Fibroblast of skin of right quadriceps (primary cell): ENCODE measurements at regions not wholly inside any gene's neighbourhood (a gene's known extent, or its start where the extent isn't known, plus 50 kb on each side); places are given as distances from the start of the nearest gene placed in this dataset.
"Not testable (repeated sequence)": the region's sequence is repeated elsewhere in the genome, so short reads cannot be mapped to it uniquely, and the experiment has no call there.

Experiments
- DNase-seq: peaks from one replicate; pipeline ENCODE4 v3.0.0-alpha.2; 2013

DNA sequence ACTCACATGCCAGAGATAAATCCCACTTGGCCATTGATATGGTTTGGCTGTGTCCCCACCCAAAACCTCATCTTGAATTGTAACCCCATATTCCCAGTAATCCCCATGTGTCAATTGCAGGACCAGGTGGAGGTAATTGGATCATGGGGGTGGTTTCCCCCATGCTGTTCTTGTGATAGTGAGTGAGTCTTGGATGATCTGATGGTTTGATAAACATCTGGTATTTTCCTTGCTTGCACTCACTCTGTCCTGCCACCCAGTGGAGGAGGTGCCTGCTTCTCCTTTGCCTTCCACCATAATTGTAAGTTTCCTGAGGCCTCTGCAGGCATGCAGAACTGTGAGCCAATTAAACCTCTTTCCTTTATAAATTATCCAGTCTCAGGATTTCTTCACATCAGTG, 50.4 kb upstream of the B3GAT2 start:
- not testable (repeated sequence) for DNase-seq

DNA sequence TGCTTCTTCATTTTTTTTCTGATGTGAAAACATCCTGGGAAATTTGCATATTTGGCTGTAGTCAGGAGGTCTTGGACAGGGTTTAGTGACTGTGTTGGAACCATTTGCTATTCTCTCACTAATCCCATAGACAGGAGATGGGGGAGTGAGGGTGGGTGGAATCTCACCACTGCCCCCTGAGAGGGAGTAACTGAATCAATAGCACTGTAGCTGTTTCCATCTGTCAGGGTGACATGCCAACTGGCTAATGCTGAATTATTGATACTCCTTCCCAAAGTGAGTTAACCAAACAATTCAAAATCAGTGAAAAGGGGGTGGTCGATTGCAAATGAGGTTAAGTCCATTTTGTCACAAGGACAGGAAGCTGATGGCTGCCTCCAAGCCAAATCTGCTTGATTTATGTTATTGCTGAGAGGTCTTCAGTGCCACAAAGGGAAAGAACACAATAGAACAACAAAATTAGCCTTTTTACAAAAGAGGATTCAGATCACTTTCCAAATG, 55.1 kb upstream of the B3GAT2 start:
- no peak for DNase-seq

DNA sequence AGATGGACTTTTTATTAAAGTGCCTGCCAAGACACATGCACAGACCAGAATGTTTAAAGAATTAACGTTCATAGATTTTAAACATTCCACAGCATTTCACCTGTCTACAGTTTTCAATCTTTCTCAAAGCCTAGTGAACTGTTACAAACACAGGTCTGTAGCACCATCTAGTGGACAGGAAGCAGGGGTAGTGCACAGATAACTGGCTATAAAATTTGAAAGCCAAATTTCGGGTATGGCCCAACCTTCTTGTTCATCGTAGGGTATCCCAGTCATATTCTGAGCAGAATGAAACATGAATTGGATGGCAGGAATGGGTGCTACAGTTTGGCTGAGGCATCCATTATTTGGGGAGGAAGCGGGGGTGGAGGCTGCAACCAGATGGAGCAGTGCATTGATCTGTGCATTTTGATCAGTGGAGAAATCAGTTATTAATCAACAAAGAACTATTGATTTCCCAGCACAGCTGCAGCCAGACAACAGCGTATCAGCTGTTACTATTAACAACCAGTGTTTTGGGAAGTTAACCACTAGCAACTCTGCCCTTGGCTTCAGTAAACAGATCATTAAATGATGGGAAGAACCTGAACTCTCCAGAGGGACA, 56.1 kb upstream of the B3GAT2 start:
- DNase-seq: peak; percentile 39

DNA sequence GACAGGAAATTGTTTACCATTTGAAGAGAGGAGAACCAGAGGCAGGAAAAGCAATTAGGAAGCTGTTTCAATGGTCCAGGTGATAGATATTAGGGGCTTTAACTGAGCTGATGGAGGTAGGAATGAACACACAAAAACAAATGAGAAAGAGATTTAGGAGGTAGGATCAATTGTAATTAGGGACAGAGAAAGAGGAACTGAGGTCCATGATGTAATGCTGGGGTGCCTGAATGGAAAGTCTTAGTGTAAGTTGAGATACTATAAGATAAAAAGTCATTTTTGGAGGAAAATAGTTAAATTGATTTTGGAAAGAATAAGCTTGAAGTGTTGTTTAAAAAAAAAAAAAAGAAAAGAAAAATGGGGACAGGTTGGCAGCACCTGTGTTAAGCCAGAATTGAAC, 58.5 kb upstream of the B3GAT2 start:
- no peak for DNase-seq

DNA sequence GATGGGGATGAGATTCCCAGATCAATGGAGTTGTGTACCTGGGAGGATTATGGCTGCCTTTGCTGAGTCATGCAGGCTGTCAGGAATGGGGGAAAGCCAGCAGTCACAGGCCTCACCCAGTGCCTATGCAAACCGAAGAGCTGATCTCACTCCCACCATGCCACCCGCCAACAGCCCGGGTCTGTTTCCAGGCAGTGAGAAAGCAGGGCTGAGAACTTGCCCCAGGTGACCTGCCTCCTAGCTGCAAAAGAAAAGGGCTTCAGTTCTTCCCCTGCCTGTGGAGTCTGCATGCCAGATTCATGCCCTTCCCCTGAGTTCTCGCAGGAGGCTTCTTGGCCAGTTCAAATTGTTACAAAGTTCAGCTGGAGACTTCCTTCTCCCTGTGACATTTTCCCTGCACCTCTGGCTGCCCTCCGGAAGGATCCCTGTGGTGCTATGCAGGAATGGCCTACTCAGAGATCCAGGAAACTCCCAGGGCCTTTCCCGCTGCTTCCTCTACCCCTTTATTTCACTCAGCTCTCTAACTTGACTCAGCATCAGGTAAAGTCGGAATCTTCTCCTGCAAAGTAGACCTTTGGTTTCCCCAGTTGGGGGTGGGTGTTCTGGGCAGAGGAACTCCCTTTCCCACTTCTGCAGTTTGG, 71.5 kb upstream of the B3GAT2 start:
- DNase-seq: no peak

DNA sequence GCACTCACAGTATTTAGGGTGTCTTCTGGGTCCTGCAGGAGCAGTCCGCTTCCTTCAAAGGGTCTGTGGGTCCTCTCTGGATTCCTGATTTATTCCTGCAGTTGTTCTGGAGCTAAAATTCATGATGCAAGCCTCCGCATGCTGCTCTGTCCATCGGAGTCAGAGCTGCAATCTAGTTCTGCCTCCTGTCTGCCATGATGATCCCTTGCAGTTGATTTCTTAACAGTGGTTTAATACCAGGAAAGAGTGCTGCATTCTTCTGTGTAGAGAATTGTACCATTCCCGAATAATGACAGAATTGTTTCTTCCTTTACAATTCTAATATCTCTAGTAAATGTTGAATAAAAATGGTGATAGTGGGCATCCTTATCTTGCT, 72.0 kb upstream of the B3GAT2 start:
- DNase-seq: no peak

DNA sequence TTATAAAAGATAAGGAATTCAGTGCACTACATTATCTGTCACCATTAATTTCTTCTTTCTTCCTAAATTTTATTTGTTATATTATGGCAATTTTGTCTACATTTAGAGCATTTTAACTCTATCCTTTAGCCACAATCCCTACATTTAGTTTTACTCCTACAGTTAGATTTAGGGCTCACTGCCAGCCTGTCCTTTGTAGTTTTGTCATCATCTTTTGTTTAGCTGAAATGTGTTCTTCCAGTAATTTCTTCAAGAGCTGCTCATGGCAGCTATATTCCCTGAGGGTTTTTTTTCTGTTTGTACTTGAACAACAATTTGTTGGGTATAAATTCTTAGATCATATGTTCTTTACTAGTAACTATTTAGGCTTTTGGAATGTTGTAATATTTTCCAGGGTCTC, 72.7 kb upstream of the B3GAT2 start:
- no peak for DNase-seq

DNA sequence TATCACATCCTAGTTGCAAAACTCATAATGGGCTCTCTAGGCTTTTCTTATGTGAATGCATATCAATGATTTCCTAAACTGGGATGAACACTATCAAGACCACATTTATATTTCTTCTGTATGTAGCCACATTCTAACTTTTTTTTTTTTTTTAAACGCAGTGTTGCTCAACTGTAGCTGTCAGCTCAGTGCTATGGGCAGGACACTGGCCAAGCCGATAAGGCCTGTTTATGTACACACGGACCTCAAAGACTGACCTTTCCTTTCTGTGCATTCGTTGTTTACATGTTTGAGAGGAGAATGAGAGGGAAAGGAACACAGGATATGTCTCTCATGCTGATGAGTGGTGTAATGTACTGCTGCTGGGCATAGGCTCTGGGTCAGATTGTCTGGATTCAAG, 75.1 kb upstream of the B3GAT2 start:
- no peak for DNase-seq

DNA sequence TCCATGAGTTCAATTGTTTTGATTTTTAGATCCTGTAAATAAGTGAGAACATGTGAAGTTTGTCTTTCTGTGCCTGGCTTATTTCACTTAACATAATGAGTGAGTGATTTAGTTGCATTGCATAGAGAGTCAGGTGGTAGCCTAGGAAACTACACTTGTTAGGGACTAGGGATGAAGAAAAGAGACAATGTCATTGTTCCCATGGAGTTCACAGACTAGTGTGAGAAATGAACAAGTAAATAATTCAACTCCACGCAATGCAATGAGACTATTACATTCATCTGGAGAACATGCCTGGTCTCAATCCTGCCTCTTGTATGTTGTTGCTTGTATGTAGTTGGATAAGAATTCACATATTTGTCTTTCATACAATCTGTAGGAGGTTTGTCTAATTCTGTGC, 76.3 kb upstream of the B3GAT2 start:
- DNase-seq: no peak

DNA sequence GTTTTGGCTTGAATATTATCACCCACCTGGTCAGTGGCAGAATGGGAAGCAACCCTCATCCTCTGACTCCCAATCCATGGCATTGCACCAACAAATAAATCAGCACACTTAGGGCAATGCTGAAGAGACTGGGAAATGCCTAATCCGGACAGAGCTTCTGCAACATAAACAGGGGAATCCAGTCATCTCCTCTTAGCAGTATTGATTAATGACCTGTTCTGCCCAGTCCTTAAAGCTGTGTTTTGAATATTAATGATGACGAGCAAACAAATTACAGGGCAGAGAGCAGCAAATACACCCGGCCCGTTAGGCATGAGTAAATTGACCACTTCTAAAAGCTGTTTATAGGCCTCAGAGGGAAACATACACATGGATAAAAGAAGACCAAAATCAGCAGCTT, 77.0 kb upstream of the B3GAT2 start:
- DNase-seq: no peak

DNA sequence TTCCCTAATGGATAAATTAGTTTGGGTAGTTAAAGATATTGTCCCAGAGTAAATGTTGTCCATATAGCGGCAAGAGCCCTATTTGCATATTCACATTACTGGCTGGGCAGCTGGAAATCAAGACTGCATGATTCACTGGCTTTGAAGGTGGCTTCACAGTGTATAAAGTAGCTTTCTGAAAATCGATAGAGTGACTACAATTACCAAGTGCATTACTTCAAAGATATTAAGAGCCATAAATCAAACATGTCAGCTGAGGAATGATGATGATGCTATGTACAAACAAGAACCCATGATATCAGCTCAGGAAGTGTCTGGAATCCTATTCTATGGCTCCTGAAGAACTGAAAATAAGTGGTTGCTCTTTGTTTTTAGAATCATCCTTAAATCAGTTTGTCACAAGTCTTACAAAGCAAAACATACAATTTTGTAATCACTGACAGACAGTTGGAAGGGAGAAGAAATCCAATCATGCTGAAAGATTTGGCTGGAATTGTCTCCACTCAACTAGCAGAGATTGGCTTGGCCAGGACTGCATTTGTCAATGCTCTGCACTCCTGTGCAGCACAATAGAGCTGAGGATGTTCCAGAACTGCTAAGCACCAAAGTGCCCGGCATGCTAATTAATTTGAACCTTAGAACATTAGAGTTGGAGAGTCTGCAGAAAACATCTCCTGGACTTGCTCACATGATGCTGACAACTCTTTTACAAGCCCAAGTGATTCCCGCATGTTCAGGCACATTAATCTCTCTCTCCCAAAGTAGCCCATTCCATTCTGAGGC, 77.9 kb upstream of the B3GAT2 start:
- DNase-seq: no peak

DNA sequence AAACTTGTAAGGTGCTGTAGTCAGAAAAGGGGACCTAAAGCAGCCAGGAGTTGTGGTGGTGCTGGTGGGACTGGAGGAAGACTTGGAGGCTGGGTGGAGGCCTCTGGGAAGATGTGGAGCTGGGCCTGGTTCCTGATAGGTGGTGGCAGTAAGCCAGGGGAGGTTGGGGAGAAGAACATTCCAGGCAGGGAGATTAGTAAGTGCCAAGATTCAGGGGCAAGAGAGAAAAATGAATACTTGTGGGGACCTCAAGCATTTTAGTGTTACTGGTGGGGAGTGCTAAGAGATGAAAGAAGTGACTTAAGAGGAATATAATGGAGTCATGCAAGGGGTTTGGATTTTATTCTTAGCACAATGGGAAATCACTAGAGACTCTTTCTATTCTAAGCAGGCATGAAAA, 79.0 kb upstream of the B3GAT2 start:
- no peak for DNase-seq

DNA sequence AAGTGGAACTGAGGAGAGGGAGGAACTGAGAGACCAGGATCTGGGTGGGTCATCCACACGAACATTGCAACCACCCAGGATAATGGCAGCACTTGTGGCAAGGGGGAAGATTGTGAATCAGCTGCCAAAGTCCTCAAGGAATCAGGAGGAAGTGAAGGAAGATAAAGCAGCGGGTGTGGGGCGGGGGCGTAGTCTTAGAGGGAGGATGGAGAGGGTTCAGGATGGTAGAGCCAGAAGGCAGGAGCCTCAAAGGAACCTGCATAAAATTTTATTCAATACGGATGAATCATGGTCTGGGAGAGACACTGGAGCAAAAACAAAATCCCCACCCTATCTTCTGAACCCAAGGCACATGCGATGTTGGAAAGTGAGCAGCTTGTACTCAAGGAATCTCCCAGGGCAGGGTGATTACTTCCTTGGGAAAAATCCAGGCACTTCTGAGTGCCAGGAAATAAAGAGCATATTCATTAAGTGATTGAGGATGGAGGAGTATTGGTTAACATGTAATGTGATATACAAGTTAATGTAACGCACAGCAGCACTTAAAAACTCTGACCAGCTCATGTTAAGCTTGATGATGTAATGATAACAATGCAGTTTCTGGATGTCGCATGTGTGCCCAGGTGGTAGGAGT, 82.0 kb upstream of the B3GAT2 start:
- no peak for DNase-seq

DNA sequence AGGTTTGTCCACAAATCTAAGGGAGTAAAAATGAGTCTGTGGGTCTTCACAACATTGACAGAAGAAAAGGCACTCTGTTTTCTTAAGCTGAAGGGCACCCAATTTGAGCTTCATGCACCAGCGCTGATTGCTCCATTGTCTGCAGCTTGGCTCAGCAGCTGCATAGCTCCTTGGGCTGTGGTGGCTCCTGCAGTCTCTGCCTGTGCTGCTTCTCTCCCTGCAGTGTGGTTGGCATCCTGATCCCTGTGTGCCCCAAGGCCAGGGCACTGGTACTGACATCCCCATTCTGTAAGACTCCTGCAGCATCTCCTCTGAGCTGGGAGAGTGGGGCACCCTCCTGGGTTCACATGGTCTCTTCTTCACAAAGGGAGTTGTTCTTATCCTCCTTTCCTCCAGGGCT, 83.2 kb upstream of the B3GAT2 start:
- DNase-seq: no peak

DNA sequence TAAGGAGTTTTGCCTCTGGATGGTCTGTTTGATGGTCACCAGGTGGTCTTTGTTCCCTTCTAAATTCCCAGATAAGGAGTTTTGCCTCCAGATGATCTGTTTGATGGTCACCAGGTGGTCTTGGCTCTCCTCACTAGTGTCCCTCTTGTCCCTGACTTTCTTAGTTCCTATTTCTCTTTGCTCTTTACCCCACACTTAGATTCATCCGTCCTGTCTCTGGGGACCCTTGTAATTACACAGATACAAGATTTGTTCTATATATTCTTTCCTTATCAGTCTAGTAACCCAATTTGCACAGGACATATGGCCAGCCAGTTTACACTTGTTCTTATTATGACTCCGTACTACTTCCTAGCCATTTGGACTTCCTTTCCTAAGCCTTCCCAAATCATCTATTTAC, 84.0 kb upstream of the B3GAT2 start:
- no peak for DNase-seq

DNA sequence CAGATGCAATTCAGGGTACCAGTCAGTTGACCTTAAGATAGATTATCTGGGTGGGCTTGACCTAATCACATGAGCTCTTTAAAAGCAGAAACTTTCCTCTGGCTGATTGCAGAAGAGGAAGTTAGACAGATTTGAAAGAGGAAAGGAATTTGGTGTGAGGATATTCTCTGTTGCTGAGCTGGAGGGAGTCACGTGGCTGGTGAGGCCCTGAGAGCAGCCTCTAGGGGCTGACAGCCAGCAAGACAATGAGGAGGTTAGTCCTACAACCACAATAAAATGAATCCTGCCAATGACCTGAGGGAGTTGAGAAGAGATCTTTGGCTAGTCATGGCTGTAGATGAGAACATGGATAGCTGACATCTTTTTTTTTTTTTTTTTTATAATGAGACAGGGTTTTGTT, 87.0 kb upstream of the B3GAT2 start:
- no peak for DNase-seq

DNA sequence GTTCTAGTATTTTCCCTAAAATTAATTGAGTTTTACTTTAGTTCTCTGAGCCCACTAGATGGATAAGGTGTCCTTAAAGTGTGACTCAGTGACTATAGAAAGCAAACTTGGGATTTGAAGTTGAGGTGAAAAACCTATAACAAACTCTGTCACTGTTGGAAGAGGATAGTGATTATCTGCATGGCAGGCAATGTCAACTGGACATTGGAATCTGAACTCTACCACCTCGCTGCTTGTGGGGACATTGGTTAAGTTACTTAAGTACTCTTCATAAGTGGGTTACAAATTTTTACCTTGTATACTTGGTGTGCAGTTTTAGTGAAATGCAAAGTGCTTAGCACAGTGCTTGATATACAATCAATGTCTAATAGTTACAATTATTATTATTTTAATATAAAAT, 87.9 kb upstream of the B3GAT2 start:
- DNase-seq: no peak

DNA sequence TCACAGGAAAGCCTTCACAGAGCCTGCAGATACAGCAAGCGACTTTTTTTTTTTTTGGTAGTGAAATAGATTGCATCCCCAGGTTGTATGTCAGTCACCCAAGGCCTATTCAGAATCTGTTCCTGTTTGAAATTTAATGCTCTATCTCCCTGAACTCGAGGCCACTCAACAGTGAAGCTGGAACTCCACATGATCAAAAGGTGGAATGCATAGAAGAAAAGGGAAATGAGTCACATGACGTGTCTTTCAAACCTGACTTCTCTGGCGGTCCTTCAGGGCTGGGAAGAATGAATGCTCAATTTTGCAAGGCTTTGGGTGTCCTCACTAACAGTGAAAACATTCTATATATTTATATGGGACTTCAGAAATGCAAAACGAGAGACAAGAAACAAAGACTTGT, 88.4 kb upstream of the B3GAT2 start:
- DNase-seq: no peak

DNA sequence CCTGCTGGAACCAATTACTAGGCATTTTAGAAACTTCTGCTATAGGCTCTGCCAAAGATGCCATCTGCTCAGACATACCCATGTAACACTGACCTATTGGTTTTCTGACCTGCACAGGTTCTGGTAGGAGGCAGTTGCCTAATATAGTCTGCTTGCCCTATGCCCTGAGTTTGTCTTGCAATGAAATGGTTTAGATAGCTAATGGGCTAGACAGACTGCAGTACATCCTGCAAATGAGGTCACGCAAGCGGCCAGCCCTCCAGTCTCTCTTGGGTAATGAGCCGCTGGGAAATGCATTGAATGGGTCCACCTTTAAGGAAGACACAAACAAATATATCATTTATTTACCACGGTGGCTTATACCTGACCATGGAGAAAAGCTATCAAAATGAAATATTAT, 90.6 kb upstream of the B3GAT2 start:
- no peak for DNase-seq

DNA sequence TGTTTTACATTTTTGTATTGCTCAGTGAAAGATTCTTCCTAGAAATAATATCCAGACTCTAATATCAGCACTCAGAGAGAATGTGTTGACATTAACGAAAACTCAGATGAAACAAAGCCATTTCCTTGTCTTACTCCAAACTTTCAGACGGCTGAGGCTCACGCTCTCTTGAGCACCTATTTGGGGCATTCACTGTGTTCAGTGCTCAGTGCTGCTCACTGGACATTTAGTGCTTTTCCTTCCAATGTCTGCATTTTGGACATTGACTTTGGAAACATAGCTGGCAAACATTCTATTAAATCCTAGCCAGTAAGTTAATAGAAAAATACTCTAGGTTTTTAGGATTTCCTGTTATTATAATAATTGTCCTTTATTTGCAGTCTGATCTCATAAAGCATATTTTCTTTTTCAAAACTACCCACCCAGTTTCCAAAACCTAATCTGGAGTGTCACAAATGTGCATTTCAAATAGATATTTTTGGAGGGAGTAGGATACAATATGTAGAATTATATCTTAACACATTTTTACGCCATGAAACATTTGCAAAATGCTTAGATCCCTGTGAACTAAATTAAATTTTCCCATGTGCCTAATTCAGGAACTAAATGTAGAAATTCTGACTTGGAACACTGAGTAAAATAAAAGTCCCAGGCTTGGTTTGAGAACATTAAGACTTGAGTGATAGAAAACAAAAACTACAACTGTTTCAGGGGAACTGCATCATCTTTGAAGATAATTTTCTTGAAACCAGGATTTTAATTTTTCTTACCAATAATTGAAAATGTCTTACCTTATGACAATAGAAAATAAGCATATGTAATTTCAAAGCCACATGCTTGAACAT, 91.7 kb upstream of the B3GAT2 start:
- DNase-seq: no peak

DNA sequence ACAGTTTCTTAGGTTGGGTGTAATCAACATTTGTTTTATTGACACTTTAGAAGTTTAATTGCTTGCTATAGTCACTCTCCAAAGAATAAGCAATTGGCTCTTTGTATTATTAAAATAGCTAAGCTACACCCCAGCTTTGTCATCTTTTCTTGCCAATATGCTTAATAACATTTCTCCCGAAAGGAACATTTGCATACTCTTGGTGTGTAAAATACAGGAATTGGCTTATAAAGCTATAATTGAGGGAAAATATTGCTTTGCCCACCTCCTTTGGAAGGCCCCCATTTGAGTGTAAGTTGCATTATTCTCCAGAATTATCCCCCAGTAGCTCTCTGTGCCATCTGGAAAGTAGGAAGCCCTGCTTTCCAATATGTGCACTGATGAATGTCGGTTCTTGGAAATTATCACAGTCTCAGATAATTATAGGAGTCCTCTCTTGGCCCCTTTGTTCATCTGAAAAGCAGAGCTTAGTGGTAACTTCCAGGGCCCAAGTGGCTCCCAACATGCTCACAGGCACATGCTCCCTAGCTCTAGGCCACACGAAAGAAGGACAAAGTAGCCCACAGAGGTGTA, 92.4 kb upstream of the B3GAT2 start:
- DNase-seq: no peak

DNA sequence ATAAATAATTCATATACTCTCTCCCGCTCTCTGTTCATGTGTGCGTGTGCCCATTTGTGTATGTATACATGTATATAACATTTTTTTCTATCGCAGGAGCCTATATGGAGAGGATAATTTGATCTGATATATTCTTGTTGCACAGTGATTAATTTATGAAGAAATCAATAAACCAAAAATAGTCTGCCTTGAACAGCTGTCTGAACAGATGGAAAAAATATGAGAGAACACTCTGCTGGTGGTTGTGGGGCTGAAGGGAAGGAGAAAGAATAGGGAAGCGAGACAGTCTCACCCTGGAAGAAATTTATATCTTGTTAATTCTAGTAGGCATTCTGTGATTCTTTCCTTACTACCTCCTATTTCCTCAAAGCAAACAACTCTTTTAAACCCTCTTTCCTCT, 96.6 kb upstream of the B3GAT2 start:
- DNase-seq: no peak

DNA sequence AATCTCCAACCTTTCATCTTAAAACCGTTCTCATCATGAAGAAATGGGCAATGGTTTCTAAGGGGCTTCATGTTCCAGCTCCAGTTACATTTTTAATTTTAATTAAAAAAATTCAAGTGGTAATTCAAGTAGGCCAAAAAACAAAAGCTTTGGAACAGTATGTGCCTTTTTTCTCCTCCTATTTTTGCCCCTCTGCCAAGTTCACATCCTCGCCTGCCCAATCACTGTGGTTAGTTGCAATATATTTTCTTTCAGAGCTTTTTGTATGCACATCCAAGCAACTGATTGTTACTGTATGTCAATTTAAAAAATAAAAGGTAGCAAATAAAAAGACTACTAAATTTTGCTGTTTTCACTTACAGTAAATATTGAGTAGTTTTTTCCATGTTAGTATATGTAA, 99.8 kb upstream of the B3GAT2 start:
- DNase-seq: no peak
